ENCODE measurements at regions not wholly inside any gene's neighbourhood (a gene's known extent, or its start where the extent isn't known, plus 50 kb on each side); places are given as distances from the start of the nearest gene placed in this dataset.

GRCh38 chr6:168390749-168391420 is 50.1 kb upstream of the SMOC2 start:
- ATAC-seq (no peak), DNase-seq (ENCODE audit: low spot score) (no peak), FAIRE-seq (no peak)
- Histone ChIP-seq H3K9me3 (ENCODE audit: low read length) (no peaks in the 10 kb centered on the region), H3K36me3 (replicated peaks in 1 of 2; ENCODE audit: control insufficient read depth in 1 of 2, insufficient read depth in 2 of 2, low read length in 2 of 2) (no peaks in the 10 kb centered on the region), H4K20me1 (ENCODE audit: insufficient read depth, low read length) (no peaks in the 10 kb centered on the region; the same call in 1 of the 2 replicates), H3K9ac (ENCODE audit: insufficient read depth, low read depth, low read length) (no peak overlapping the region), H3K27ac (ENCODE audit: extremely low read length, insufficient read depth, low read length) (no peak overlapping the region), H2AFZ (ENCODE audit: low read length) (no peak overlapping the region), H3K4me2 (ENCODE audit: low read depth, low read length) (no peak overlapping the region), H3K79me2 (ENCODE audit: insufficient read depth, low read length) (no peaks in the 10 kb centered on the region), H3K27me3 (ENCODE audit: control insufficient read depth in 1 of 2, insufficient read depth in 2 of 2, low read length in 2 of 2) (peaks cover 10 to 50% of the 10 kb centered on the region in 2 experiments), H3K4me1 (ENCODE audit: insufficient read depth, low read length) (peaks cover 11% of the 10 kb centered on the region), H3K4me3 (replicated peaks in 1 of 3; ENCODE audit: insufficient read depth in 1 of 3, low read depth in 2 of 3, low read length in 3 of 3) (no peak overlapping the region)
- intact Hi-C loops (cut with micrococcal nuclease; ENCODE audit: unreplicated experiment) (no loop called here), in situ Hi-C loops (cut with HindIII; ENCODE audit: extremely low pct_ligation_motif_present, low pct_unique_long_range_greater_than_20kb) (no loop called here)
- no TSS peak for BruUV-seq (replicated peaks)
- 31% methylated on average over 9 of the region's 17 CpGs for WGBS (ENCODE audit: low lambda C conversion rate)
- CTCF ChIA-PET (ENCODE audit: low intra/inter-chr PET ratio, low total read pairs), result no interaction called here
- POLR2A ChIA-PET, result no interaction called here
- peak; percentile 27; the same call in 1 of the 2 replicates for TF ChIP-seq CREB1 (IDR thresholded peaks at IDR 0.05)
- TF ChIP-seq CREB1 (CRISPR knock-in tag; IDR thresholded peaks at IDR 0.05), result no peak
- no peak for TF ChIP-seq ZSCAN9 (CRISPR knock-in tag; IDR thresholded peaks at IDR 0.05; ENCODE audit: borderline replicate concordance)

Data from HepG2 (cell line).